ENCODE measurements at regions not wholly inside any gene's neighbourhood (a gene's known extent, or its start where the extent isn't known, plus 50 kb on each side); places are given as distances from the start of the nearest gene placed in this dataset.

GRCh38 chr13:111399776-111400538 lies 79.5 kb downstream of the TEX29 start:
- no peak for TF ChIP-seq CTCF (IDR thresholded peaks at IDR 0.05)
- TF ChIP-seq POLR2A (IDR thresholded peaks at IDR 0.05): no peak

All from uterus (tissue), 2 donors.